Body of pancreas (tissue), 4 donors: ENCODE measurements at regions not wholly inside any gene's neighbourhood (a gene's known extent, or its start where the extent isn't known, plus 50 kb on each side); places are given as distances from the start of the nearest gene placed in this dataset.

Experiments
- CTCF ChIP-seq, 7 experiments: fragments of 450-650 bp in 4 of 7; fragments of 200-600 bp in 3 of 7; sonication (generic) in 3 of 7; IDR thresholded peaks; one replicate each; pipeline ENCODE4 v1.5.1; 2016 to 2019; ENCODE audit warnings: antibody characterized with exemption in 7 of 7
- POLR2A ChIP-seq, 3 donors: fragments of 450-650 bp; IDR thresholded peaks; one replicate each; pipeline ENCODE4 v1.6.1; 2016; ENCODE audit warnings: antibody characterized with exemption in 3 of 3, mild to moderate bottlenecking in 2 of 3

GRCh38 chr2:23296691-23297090 is 88.3 kb upstream of the KLHL29 start:
- TF ChIP-seq CTCF (IDR thresholded peaks at IDR 0.05) (no peak), POLR2A (IDR thresholded peaks at IDR 0.05) (no peak)
